Fibroblast of lung (primary cell): ENCODE measurements at regions not wholly inside any gene's neighbourhood (a gene's known extent, or its start where the extent isn't known, plus 50 kb on each side); places are given as distances from the start of the nearest gene placed in this dataset.

Experiments
- DNase-seq, 2 donors: peaks; one replicate each; pipeline versions ENCODE4 v3.0.0 to v3.0.0-alpha.2; 2010; ENCODE audit warnings: low read depth in 2 of 2
- H2AFZ ChIP-seq: 2 replicates; pipeline ENCODE4 v1.5.1; 2012; ENCODE audit warnings: low read length, control low read depth, inconsistent platforms
- H3K27ac ChIP-seq: 2 replicates; pipeline ENCODE4 v1.5.1; 2011; ENCODE audit warnings: low read length, control low read depth; ENCODE audit not compliant: insufficient read depth
- H3K27me3 ChIP-seq: 2 replicates; pipeline ENCODE4 v1.5.1; 2011; ENCODE audit warnings: mild to moderate bottlenecking, low read length; ENCODE audit not compliant: control insufficient read depth, insufficient read depth
- H3K36me3 ChIP-seq: 2 replicates; pipeline ENCODE4 v1.5.1; 2011; ENCODE audit warnings: low read length; ENCODE audit not compliant: control insufficient read depth, insufficient read depth
- H3K4me1 ChIP-seq: 2 replicates; pipeline ENCODE4 v1.5.1; 2011; ENCODE audit warnings: low read length; ENCODE audit not compliant: control insufficient read depth, insufficient read depth; ENCODE audit errors: extremely low read depth
- H3K4me2 ChIP-seq: 2 replicates; pipeline ENCODE4 v1.5.1; 2011; ENCODE audit warnings: low read length, control low read depth; ENCODE audit not compliant: insufficient read depth; ENCODE audit errors: extremely low read depth
- H3K4me3 ChIP-seq, 4 experiments: fragments of 200-600 bp in 1 of 4; sonication (generic) in 1 of 4; replicated peaks in 1 of 4; 2 replicates each; pipeline ENCODE4 v1.5.1; 2011 to 2016; ENCODE audit warnings: low read length in 4 of 4, low read depth in 3 of 4, mild to moderate bottlenecking in 3 of 4, control low read depth in 2 of 4, inconsistent platforms in 1 of 4, mixed read lengths in 1 of 4; ENCODE audit not compliant: insufficient read depth in 1 of 4; ENCODE audit errors: control extremely low read depth in 1 of 4
- H3K79me2 ChIP-seq: 2 replicates; pipeline ENCODE4 v1.5.1; 2012; ENCODE audit warnings: mild to moderate bottlenecking, low read length, inconsistent platforms; ENCODE audit not compliant: control insufficient read depth, insufficient read depth
- H3K9ac ChIP-seq: 2 replicates; pipeline ENCODE4 v1.5.1; 2011; ENCODE audit warnings: mild to moderate bottlenecking, low read length, control low read depth; ENCODE audit not compliant: insufficient read depth
- H3K9me3 ChIP-seq: 2 replicates; pipeline ENCODE4 v1.5.1; 2012; ENCODE audit warnings: low read depth, low read length; ENCODE audit not compliant: control insufficient read depth, insufficient read depth
- H4K20me1 ChIP-seq: 2 replicates; pipeline ENCODE4 v1.5.1; 2011; ENCODE audit warnings: low read length; ENCODE audit not compliant: control insufficient read depth, insufficient read depth; ENCODE audit errors: extremely low read depth
- CTCF ChIP-seq, 2 donors: IDR thresholded peaks in 1 of 2; conservative IDR thresholded peaks in 1 of 2; 1 replicate in 1 of 2; 2 replicates in 1 of 2; pipeline ENCODE4 v1.5.1; 2011 to 2012; ENCODE audit warnings: low read length in 2 of 2, control low read depth in 1 of 2, inconsistent platforms in 1 of 2, low read depth in 1 of 2, mild to moderate bottlenecking in 1 of 2
- EZH2 ChIP-seq: IDR thresholded peaks from 2 replicates; pipeline ENCODE4 v1.5.1; 2012; ENCODE audit warnings: low read length, control low read depth, mild to moderate bottlenecking; ENCODE audit errors: missing control alignments

- TF ChIP-seq CTCF (conservative IDR thresholded peaks at IDR 0.05 in 1 of 2, IDR thresholded peaks at IDR 0.05 in 1 of 2; ENCODE audit: low read depth in 1 of 2, low read length in 2 of 2) (no peak), EZH2 (no peak)
- H3K4me2 ChIP-seq = no peak overlapping the region
- peak; percentile 23 to 33 for DNase-seq
- H3K36me3 ChIP-seq = no peaks in the 10 kb centered on the region
- no peak overlapping the region for H3K4me3 ChIP-seq
- H2AFZ ChIP-seq = no peak overlapping the region
- no peaks in the 10 kb centered on the region for H3K27me3 ChIP-seq
- H4K20me1 ChIP-seq = no peaks in the 10 kb centered on the region
- no peak overlapping the region for H3K9ac ChIP-seq
- H3K79me2 ChIP-seq = no peaks in the 10 kb centered on the region
- H3K9me3 ChIP-seq = no peaks in the 10 kb centered on the region
- H3K4me1 ChIP-seq = no peaks in the 10 kb centered on the region
- H3K27ac ChIP-seq = no peak overlapping the region
These were observed 1264.6 kb downstream of the PCDH9 start for GRCh38 chr13:65965501-65965900.

- Histone ChIP-seq H3K36me3 (no peaks in the 10 kb centered on the region), H3K4me3 (no peak overlapping the region), H3K27ac (no peak overlapping the region), H2AFZ (no peak overlapping the region), H3K27me3 (no peaks in the 10 kb centered on the region), H3K4me2 (no peak overlapping the region), H4K20me1 (no peaks in the 10 kb centered on the region), H3K4me1 (no peaks in the 10 kb centered on the region), H3K79me2 (no peaks in the 10 kb centered on the region), H3K9ac (no peak overlapping the region), H3K9me3 (no peaks in the 10 kb centered on the region)
- TF ChIP-seq EZH2 (no peak), CTCF (conservative IDR thresholded peaks at IDR 0.05 in 1 of 2, IDR thresholded peaks at IDR 0.05 in 1 of 2; ENCODE audit: low read depth in 1 of 2, low read length in 2 of 2) (no peak)
- DNase-seq = no peak
These were observed 1265.5 kb downstream of the PCDH9 start for GRCh38 chr13:65964672-65965071.

GRCh38 chr13:65959305-65959704 is 1270.8 kb downstream of the PCDH9 start:
- Histone ChIP-seq H3K4me3 (no peak overlapping the region), H3K79me2 (no peaks in the 10 kb centered on the region), H2AFZ (no peak overlapping the region), H3K4me2 (no peak overlapping the region), H4K20me1 (no peaks in the 10 kb centered on the region), H3K27me3 (no peaks in the 10 kb centered on the region), H3K9ac (no peak overlapping the region), H3K27ac (no peak overlapping the region), H3K4me1 (no peaks in the 10 kb centered on the region), H3K9me3 (no peaks in the 10 kb centered on the region), H3K36me3 (no peaks in the 10 kb centered on the region)
- peak in 1 of 2 donors; percentile 23 for DNase-seq
- no peak for TF ChIP-seq EZH2
- TF ChIP-seq CTCF (conservative IDR thresholded peaks at IDR 0.05 in 1 of 2, IDR thresholded peaks at IDR 0.05 in 1 of 2; ENCODE audit: low read depth in 1 of 2, low read length in 2 of 2) = no peak
